HG02970 (cell line): ENCODE measurements at regions not wholly inside any gene's neighbourhood (a gene's known extent, or its start where the extent isn't known, plus 50 kb on each side); places are given as distances from the start of the nearest gene placed in this dataset.

Experiments used
- ATAC-seq: cut with Tn5 transposase; IDR thresholded peaks from one replicate; pipeline ENCODE4 v1.9.1; 2021; ENCODE audit warnings: mild to moderate bottlenecking, moderate library complexity, moderate number of reproducible peaks; ENCODE audit not compliant: unreplicated experiment, low FRiP score

DNA sequence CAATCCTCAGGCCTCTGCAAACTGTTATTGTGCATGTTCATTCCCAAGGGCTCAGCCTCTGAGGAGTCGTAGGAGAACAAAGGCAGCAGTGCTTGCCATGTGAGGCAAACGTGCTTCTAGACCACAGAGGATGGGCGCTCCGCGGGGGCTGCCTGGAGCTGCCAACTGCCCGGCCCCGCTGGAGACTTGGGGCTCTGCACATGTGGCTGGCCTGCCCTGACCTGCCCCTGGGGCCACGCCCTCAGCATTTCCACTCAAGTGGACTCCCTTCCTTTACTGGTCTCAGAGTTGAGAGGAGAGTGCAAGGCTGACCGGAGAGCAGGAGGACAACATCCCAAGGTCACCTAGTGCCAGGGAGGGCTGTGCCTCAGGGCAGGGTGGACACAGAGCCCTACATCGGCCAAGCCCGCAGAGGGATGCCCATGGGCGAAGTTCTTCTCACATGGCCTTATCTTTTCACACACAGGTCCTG is 222.3 kb upstream of the ZNF32 start:
- ATAC-seq = no peak

DNA sequence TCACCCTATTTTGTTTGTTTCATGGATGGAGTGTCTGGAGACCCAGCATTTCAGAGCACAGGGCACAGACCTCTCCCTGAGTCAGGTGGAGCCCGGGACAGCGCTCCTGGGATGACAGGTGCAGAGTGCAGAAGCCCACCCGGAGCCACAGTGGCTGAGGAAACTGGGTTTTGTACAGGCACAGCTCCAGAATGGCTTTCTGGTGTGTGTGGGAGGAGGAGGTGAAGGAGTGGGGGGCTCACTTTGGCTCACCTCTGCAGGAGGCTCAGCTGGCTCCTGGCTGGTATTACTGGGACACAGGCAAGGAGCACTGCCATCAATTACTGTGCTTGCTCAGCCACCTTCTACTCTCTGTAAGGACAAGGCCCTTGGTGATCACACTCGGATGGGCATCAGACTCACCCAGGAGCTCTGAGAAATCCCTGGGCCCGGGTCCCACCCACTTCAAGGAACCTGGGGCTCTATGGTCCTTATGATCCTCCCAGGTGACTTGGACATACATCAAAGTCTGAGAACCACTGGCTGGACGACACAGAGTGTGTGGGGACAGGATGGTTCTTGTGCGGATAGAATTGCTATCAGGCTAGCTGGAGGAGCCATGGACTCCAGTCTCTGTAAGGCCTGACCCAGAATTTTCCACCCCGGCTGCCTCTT is 221.1 kb upstream of the ZNF32 start:
- no peak for ATAC-seq

DNA sequence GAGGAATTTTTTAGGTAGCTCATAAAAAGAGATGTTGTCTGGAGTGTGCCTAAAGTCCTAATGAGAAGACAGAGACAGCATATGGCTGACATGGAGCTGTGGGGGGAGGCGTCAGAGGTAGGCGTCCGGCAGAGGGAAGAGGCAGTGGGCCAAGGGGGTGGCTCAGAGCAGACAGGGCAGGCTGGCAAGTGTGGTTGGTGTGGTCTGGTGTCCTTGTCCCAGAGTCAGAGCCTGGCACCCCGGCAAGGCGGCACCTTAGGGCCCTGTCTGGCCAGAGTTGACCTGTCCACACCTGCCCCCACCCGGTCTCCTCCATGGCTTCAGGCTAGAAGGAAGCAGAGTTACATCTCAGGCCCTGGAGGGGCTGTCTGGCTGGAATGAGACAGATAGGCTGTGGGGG is 220.3 kb upstream of the ZNF32 start:
- no peak for ATAC-seq

DNA sequence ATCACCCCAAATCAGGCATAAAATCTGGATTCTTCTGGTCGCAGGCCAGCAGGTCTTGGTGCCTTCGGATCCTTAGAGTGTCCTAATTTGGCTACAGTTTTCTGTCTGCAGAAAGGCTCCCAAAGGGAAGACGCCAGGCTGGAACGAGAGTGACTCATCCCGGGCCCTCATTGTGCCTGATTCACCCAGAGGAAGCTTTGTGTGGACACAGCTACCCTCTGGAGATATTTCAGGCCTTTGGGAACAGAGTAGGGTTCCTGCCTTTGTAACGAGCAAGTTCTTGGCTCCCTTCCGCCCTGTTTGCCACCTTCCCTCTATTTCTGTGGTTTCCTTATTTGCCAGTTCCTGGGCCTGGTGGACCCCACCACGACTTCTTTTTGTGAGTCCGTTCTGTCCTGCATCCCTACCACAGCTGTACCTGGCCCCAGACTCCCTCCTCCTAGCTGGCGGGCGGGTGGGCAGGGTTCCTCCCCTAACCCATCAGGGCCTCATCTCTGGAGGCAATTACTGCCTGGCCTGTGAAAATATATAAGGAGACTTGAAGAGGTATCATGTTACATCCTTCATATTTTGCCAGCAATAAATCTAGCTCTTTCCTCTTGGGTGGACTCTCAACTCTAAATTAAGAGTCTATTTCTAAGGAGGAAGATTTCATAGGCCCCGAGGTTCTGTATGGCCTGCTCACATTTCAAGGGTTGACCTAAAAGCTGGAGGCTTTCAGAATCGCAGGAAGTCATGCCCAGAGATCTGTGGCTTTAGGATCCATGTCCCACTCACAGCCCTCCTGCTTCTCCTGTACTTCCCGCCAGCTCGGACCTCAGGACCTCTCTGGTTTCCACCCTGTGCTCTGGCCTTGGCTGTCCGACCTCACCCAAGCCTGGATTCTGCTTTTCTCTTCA is 219.2 kb upstream of the ZNF32 start:
- no peak for ATAC-seq

DNA sequence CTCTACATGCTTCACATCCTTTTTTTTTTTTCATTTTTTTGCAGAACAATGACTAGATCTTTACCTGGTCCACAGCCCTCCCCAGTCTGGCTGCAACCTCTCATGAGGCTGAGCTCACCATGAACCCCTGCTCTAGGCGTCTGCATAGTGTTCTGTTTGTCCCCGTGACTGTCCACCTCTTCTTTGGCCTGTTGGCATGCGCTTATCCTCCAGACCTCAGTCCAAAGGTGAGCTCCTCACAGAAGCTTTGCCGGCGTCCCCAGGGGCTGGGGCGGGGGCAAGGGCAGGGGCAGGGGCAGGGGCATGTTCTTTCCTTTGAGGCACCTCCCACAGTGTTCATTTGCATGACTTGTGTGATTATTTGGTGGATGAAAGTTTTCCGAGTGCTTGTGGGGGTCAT is 218.4 kb upstream of the ZNF32 start:
- no peak for ATAC-seq

DNA sequence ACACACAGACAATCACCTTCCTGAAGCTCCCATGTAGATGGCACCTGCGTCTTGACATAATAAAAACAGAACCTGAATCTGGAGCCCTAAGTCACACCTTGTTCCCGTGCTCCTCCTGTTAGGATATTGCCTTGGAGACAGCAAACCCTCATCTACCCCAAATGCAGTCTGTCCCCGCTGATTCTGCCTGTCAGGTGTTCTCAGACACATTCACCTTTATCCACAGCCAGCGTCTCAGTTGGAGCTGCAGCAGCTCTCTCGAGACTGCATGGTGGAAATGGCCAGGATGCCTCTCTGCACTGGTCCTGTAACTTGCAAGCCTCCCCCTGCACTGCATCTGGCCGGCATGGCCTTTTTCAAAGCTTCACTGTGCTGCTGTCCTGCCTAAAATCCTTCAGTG is 218.0 kb upstream of the ZNF32 start:
- ATAC-seq = no peak

DNA sequence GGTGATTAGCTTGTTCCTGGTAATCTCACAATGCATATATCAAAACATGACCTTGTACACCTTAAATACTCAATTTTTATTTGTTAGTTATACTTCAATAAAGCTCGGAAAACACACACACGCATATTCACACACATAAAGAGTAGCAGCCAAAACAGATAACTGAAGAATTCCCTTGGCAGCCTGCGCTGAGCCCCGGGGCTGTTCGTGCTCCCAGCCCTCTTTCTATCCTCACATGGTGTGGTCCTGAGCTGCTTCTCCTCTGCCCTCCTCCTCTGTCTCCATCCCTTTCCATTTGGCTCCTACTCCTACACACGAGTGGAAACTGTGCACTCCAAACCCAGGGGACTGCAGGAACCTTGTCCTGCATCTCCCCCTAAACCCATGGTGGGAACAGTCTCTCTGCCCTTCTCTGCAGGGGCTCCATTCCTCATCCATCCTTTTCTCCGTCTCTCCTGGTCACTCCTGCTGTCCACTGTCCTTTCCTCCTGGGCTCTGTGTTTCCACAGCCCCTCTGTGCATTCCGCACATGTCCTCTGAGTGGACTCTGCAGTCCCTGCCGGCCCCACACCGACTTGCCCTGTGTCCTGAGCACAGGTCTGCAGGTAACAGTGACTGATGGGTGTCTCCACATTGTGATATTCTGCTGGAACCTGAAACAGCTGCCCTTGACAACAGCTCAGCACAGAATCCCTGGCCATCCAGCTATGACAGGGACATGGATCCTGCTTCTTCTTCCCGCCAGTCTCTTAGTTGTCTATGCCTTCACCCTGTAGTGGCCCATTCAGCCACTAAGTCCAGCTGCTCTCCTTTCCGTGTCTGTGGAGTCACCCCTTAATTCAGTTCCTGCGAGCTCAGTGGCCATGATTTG is 216.8 kb upstream of the ZNF32 start:
- no peak for ATAC-seq

DNA sequence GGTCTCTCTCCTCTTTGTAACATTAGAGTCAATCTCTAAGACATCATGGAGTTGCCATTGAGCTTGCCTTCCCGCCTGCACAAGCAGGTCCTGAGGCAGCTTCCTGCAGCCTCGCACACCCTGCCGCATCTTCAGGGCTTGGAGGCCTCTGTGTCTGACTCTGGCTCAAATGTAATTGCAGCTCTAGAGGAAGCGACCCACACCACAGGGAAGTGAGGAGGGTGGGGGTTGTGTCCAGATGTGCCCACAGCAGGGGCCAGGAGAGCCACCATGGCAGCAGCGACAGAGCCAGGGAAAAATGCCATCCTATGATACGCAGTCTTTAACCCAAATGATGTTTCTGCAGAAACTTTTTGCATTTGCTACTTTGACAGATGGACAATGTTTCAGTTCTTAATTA is 216.0 kb upstream of the ZNF32 start:
- no peak for ATAC-seq

DNA sequence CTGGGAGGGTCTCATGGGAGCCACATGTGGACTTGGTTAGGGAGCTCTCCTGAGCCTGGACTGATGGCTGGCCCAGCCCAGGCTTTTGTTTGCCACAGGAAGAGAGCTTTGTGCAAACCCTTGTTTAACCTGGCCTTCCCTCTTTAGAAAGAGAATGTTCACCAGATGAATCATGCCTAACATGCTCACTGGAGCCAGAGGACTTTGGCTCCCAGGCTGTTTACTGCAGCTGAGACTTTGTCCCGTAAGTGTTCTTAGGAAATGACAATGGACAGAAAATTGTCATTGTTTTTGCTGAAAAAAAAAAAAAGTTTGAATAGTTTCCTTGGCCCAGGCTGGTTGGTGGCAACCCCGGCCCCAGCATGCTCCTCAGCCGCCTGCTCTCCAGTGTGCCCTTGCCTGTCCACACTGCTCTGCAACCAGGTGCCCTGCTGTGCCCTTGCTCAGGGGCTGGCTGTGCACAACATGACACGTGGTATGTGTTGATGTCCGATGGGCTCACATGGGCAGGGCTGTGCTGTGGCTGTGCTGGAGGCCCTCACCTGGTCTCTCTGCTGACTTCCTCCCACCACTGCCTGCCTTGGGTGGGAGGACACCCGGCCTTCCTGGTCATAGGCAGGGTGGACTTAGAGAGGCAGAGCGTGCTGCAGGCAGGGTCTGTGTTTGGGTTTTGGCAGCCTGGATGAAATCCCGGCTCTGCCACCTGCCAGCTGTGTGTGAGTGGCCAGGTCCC is 215.3 kb upstream of the ZNF32 start:
- no peak for ATAC-seq

DNA sequence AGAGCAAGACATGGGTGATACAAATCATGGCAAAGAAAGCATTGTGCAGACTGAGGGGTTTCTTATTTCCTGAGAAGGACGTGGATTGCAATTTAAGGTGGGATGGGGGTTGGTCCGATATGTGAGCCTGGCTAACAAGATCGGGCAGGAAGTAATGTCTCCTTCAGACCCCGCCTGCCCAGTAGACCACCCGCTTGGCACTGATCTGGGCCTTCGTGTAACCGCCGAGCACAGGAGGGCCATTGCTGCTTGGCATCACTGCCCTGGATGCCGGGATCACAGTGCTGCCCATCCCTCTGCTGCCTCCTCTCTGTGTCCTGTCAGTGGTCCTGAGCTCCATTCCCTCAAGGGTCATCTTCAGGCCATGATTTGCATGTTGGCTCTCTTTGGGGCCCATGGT is 214.6 kb upstream of the ZNF32 start:
- no peak for ATAC-seq

DNA sequence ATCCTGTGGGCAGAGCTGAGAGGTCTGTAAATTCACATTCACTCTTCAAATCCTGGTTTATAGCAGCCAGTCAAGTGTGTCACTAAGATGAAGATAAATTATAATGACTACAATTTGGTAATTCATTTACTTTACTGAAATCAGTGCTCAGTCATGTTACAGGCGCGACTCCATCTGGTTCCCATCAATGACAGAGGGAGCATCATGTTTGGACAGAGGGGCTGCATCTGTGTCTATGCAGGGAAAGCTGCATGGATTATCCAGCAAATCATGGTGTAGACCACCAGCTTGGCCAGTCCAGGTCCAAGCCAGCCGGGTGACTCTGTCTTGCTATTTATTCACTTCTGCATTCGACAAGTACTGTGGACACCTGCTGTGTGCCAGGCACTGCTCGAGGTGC is 214.1 kb upstream of the ZNF32 start:
- ATAC-seq = no peak

DNA sequence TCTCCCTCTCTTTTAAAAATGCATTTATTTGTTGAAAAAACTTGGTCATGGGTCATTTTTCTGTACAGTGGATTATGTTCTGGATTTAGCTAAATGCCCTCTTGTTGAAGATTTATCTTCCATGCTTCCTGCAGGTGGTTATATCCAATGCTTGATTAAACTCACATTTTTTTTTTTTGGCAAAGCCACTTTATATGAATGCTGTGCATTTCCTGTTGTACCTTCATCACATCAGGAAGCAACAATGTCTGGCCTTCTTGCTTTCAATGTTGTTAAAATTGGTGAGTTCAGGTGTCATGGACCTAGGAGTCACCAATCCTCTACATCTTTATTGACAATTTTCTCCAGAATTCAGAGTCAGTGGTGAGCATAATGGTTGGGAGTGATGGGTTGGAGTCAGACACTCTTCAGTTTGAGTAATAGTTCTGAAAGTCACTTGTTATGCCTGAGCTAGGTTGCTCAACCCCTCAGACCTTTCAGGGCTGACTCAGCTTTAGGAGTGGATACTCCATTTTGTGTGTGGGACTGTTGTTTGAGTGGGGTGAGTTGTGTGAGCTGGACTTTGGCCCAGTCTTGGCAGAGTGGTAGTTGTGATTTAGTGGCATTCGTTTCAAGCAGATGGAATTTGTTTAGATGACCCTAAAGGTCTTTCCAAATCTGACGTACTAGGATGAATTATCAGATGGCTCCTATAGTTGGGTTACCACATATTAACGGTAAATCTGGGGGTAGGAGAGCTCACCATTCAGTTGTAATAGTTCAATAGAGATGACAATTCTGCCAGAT is 213.5 kb upstream of the ZNF32 start:
- no peak for ATAC-seq

DNA sequence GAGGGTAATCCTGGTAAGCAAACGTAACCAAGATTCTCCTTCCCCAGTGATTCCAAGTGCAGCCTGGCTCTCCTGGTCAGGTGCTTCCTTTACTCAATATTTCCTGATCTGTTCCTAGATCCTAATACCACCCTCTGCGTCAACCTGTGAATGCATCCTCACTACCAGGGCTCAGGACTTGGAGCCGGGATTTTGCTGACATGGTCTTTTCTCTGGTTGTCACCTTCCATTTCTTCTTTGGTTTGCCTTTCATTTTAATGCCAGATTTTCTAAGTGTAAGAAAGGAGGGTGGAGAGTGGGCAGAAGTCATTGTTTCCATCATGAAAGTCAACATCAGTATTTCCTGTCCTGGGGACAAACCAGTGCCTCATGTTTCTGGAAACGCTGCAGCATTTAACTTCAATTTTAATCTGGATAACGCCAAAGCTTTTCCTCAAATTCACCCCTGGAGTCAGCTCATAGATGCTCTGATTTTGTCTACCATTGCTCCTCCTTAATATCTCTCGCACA is 210.4 kb upstream of the ZNF32 start:
- ATAC-seq = no peak

DNA sequence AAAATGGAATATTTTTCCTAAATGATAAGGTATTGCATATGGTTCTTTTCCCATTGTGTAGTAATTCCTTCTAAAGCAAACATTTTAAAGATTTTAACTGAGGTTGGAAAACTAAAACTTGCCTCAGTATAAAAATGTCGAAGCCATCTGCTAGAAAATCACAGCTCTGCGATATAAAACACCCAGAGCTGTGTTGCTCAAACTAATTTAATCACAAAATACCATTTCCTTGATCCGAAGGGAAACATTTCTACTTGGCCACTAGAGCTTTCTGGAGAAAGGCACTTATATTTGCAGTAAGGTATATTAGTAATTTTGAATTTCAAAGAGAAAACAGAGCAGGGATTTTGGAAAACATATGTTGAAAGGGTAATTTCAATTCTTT is 209.2 kb upstream of the ZNF32 start:
- no peak for ATAC-seq

DNA sequence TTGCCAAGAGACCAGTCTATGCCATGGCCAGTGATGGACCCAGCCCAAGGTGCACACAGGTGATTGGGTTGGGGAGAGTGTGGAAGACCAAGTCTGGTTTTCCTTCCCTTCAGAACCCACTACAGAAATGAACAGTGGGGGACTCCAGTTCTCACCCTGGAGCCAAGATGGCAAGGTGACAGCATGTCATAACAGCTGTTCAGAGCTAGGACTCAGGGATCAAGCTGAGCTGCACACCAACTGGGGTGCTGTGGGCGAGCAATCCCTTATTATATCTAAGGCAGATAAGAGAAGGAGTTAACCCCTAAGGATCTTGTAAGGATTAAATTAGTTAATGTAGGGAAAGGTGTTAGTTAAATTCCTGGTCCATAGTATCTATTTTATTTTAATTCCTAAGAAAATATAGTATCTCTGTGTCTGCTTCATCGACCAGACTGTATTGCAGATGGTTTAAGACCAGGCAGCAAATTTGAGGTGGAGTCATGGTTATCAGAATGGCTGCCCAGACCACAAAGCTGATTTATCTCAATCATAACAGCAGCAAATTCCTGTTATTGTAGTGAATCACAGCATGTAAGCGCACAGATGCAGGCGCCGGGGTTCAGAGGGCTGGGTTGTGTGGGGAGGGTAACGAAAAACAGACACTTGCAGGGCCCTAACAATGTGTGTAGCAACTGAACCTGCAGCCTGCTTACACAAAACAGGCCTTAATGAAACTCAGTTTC is 208.7 kb upstream of the ZNF32 start:
- no peak for ATAC-seq

DNA sequence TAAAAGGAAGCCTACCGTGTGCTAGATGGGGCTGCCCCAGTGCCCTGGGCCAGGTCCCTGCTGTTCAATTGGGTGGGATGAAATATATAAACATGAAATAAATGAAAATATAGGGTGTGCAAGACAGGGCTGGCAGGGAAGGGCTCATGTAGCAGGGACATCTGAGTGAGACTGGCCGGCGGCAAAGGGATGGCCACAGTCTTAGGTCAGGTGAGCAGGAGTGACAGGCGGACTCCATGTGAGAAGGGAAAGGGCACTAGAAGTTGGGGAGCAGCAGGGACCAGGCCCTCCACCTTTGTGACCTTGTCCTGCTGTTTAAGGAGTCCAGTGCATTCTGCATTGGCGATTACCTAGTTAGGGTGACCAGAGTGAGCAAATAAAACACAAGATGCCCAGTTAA is 207.6 kb upstream of the ZNF32 start:
- no peak for ATAC-seq

DNA sequence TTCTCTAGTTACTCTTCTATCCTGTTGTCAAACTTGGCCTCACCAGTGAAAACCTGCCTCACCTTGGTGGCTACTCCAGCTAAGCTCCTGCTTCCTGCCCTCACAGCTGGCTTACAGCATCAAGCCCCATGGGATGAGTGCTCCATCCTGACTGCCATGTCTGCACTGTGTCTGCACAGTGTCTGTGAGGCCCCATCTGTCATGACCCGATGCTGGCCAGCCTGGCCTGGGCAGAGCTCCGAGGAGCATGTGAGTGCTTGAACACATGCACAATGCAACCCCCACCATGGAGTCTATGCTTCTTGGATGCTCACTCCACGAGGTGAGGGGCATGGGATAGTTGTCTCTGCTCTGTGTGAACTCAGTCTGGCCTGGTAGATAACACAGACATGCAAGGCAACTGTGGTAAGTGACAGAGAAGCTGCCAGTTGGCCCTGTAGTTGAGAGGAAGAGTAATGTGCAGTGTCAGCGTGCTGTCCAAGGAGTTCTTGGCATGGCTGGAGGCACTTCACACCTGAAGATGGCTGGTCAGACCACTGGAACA is 207.1 kb upstream of the ZNF32 start:
- no peak for ATAC-seq

DNA sequence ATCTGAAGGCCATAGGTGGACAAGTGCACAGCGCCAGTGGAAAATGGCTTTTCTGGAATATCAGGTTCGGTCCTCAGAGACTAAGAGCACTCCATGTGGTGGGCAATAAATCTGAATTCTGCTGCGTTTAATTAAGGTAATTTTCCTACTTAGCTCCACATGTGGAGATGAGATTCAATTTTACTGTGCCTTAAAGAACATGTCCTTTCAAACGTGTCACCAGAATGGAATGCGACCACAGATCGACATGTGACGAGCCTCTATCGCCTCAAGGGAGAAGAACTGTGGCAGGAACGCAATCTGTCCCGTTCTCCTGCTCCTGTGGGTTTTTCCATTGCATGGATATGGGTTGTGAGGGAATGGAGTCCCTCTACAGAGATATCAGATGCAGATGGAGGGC is 205.3 kb upstream of the ZNF32 start:
- no peak for ATAC-seq
